ENCODE measurements at regions not wholly inside any gene's neighbourhood (a gene's known extent, or its start where the extent isn't known, plus 50 kb on each side); places are given as distances from the start of the nearest gene placed in this dataset.

DNA sequence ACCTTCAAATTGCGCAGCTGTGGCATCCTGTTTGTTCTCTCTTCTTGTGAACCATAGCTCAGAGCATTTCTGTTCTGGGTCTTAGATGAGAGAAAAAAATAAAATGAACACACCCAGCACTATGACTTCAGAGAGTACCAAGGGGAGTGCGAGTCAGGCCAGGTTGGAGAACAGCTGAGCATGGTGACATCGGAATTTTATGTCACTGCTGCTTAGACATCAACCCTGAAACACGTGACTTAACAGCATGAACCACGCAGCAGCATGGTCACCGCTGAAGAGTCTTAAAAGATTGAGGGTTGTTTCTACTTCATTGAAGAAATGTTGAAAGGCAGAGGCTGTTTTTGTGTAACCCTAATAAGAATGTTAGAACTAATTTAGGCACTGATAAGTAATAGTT, 288.8 kb upstream of the SOX11 start:
- DNase-seq (ENCODE audit: low spot score) = no peak

DNA sequence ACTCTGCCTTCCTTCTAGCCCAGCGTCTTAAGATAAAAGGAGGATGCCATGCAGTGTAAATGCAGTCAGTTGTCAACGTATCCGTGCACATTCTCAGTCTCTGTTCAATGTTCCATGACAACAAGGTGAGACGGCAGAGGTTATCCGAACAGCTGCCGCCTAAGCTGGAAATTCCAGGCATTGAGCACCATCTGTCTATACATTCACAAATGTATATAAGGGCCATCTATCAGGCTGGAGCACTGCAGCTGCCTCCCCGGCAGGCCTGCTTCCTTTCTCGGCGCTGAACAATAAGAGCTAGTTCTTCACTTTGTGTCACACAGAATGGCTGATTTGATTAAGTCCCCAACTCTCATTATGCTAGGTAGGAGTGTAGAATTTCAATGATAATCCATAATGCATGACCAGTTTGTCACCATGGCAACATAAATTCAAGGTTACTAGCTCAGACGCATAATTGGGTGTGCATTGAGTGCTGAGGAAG, 282.2 kb upstream of the SOX11 start:
- DNase-seq (ENCODE audit: low spot score) = no peak

DNA sequence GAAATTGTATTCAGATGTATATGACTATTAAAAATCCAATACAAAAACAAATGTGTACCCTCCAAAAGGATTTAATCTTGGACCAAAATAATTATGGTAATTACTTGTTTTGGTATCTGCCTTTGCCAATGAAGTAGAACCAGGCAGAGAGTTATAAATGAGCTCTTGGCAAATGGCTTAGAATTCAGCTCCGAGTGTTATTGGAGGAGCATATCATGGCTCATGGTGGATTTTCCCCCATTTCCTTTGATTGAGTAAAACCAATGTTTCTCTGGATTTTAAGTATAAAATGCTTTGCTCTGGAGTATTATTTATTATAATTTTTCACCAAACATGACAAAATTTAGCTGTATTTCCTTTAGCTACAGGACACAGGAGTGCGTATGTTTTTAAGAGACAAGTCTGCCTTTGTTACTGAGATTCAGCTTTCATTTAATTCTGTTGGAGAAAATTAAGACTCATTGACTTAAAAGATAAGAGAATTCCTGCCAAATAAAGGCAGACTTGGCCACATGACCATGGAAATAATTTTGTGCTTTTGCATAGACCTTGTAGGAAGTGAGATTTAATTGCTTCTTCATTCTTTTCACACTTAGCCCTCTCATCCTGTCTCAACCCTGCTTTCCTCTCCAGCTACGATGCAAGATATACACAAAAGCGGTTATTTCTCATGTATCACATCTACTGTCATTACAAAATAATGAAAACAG, 281.0 kb upstream of the SOX11 start:
- DNase-seq (ENCODE audit: low spot score) = no peak

DNA sequence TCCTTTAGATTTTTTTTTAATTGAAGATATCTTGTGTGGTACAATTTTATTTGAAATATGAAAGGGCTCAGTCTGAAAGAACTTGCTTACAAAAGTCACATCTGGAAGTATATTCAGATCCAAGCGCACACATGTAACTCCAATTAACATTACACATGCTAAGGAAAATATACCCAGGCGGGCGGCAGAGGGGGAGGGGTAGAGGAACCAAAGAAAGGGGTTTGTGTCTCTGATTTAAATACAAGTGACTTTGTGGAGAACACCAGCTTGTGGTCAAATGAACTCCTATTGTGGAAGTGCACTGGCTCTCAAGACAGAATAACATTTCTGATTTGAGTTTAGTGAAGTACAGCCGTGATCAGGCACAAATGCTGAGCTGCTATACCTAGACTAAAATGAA, 280.2 kb upstream of the SOX11 start:
- no peak for DNase-seq (ENCODE audit: low spot score)

DNA sequence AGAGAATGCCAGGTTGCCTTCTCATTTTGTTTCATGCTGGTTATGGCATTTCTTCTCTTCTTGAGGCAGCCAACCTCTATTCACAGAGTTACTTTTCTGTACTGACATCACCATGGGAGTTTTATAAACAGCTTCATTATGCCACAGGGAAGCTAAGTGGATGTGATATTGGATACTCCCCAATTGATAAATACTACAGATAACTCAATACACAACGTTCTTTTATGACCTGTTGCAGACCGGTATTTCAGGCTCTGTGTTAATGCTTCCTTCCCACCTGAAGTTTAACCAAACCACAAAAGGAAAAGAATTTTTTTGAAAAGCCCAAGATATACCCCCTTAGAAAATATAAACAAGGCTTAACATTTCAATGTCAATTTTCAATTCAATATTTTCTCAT, 258.3 kb upstream of the SOX11 start:
- no peak for DNase-seq (ENCODE audit: low spot score)

DNA sequence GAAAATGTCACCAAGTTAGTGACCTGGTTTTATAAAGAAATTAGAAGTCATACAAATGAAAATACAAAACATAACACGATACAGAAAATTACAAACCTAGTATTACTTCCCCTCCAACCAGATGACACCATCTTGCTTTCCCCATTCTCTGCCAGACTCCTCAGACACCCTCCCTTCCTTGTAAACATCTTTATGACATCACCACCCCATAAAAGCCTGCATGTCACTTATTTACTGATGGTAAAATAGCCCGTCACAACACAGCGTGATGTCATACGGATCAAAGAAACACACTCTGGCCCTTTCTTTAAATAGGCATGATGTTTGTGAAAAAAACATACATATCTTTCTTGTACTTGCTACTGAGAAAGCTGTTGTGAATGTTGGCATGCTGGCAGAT, 254.8 kb upstream of the SOX11 start:
- no peak for DNase-seq (ENCODE audit: low spot score)

DNA sequence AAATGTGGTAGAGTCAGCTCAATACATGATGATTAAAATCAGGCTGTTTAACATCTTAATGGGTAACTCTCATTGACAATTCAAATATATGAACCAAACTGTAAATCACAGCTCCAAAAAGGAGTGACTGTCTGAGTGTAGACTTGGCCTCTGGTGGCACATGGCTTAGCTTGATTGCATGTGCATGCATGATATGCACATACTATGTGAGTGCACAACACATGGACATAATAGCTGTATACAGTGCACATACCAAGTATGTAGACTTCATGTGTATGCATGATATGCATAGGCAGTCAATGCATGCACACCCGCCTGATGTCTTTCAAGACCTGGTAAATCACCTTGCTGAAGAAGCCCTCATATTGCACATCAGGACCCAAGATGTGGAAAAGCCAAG, 252.0 kb upstream of the SOX11 start:
- DNase-seq (ENCODE audit: low spot score) = no peak

DNA sequence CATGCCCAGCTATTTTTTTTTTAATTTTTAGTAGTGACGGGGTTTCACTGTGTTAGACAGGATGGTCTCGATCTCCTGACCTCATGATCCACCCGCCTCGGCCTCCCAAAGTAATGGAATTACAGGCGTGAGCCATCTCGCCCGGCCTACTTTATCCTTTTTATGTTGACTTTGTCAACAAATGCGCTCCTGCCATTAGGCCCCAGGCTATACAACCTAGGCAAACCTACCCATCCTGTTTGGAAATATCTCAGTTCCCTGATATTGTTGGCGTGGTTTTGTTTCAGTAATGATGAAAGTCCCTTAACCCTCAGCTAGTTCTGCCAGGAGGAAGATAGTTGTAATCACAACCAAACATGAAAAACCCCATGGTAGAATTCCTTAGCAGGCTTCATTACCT, 249.4 kb upstream of the SOX11 start:
- no peak for DNase-seq (ENCODE audit: low spot score)

DNA sequence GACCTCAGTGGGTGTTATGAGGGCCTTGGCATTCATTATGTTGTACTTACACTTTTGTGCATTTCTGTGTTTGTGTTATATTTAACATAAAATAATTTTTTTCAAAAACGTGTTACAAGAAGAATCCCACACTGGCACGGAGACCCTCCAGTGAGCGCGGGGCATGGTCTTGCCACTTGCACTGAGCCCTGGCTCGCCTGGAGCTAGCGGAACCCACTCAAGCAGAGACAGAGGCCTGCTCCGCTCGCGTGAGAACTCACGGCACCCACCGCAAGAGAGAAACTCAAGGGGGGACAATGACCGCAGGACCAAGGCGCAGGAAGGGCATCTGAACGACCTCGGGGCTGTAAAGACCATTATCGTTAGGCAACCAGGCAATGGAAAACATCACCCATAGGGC, 248.0 kb upstream of the SOX11 start:
- DNase-seq (ENCODE audit: low spot score) = no peak

DNA sequence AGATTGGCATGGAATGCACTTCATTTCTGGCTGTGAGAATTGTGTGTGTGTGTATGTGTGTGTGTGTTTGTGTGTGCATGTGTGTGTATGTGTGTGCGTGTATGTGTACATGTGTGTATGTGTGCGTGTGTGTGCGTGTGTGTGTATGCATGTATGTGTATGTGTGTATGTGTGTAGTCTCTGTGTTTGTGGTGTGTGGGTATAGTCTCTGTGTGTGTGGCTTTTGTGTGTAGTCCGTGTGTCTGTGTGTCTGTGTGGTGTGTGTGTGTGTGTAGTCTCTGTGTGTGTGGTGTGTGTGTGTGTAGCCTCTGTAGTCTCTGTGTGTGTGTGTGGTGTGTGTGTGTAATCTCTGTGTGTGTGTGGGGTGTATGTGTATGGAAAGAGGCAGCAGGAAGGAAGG, 247.3 kb upstream of the SOX11 start:
- DNase-seq (ENCODE audit: low spot score) = no peak

DNA sequence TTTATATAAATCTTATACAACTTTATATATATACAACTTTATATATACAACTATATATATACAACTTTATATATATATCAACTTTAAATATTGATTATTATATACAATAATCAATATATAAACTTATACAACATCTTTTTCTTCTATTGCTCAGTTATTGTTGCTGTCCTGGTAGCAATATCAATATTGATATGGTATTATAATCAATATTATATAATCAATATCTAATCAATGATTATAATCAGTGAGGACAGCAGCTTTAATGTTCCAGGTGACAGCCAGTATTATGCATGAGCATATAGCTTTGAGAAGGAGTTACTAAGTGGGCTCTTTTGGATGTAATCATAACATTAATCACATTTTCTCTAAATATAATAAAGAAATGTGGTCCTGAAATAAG, 242.3 kb upstream of the SOX11 start:
- no peak for DNase-seq (ENCODE audit: low spot score)

DNA sequence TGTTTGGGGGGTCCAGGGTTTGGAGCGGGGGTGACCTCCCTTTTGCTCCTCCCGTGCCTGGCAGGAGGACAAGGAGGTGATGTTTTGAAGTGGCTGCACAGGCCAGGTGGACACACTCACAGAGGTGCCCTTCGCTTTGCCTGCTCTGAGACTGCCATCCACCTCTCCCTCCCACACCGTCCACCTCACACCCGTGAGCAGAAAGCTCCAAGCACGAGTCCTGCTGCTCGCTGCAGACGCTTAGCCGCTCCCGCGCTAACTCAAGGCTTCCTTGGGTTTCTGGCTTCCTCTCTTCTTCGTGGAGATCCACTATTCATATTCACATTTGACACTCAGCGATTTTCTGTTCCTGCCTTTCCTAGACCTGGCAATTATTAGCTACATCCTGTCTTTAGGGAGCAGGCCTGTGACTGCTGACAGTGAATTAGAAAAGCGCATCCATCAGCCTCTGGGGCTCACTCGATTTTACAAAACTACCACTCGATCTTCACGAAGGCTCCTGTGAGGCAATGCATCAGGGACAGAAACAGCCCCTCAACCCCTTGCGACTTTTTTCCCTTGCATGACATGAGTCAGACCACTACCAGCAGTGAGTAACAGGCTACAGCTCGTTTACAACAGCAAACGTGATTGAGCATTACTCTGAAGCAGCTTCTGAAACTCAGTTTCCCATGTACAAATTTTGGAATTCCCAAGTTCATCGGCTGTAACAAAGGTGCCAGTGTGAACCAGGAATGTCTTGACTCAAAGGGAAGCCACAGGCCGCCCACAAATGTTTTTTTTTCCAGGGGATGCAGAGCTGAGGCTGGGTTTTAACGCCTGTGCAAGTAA, 238.7 kb upstream of the SOX11 start:
- DNase-seq (ENCODE audit: low spot score) = no peak

DNA sequence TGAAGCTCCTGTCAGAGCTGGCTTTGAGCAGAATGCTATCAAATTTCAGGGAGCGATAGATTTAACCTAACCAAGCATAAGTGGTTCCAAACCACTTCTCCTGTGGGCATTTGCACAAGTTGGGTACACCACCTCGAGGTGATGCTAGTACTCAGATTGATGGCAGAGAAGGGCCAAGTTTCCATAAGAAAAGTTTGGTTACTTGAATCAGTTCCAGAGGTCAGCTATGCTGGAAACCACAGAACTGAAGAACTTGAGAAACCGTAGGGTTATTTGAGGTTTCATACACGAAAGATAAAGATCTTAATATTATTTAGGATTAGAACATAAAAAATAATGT, 238.2 kb upstream of the SOX11 start:
- DNase-seq (ENCODE audit: low spot score) = no peak

DNA sequence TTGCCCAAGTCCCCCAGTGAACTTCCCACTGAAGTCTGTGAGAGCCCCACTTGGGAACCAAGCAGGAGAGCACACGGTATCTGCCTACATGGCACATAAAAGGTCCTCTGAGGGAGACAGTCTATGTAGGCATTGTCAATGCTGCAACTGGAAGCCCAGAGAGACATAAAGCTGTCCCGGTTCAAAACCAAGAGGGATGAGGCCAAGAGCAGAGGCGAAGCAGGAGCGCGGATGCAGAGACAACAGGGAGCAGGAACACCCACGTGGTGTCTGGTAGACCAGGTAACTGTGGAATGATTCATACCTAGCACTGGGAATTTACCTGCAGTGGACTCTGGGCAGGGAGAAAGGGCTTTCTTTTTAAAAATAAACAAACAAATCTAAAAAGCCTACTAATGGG, 233.1 kb upstream of the SOX11 start:
- no peak for DNase-seq (ENCODE audit: low spot score)

DNA sequence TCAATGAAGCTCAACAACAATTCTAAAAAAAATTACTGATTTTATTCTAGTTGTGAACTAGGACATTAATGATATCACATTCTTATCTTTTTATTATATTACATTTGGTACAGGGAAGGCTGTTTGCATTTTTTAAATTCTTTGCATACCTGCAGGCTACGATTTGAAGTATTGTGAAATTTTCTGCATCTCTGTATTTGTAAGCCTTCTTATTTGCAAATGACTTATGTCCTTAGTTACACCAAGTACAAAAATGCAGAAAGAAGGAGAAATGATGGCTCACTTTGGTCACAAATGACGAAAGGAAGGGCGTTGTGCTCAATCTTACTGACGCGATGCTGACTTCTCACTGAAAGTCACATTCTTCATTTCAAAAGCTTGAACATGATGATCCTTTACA, 227.5 kb upstream of the SOX11 start:
- DNase-seq (ENCODE audit: low spot score) = no peak

DNA sequence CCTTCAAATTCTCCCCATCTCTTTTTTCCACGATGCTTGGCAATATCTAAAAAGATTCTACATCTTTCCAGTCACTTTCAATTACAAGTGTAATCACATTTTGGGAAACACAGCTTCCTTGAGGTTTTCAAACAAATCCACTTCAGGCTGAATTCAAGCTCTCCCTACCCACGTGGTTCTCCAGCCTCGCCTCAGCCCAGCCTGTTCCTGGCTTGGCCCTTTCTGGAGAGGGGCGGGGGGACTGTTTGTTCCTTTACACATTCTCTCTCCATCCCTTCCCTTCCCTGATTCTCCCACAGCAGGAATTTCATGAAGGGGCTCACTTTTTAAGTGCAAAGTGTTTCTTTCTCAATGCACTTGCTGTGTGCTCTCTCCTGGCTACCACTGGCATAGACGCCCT, 226.3 kb upstream of the SOX11 start:
- no peak for DNase-seq (ENCODE audit: low spot score)

DNA sequence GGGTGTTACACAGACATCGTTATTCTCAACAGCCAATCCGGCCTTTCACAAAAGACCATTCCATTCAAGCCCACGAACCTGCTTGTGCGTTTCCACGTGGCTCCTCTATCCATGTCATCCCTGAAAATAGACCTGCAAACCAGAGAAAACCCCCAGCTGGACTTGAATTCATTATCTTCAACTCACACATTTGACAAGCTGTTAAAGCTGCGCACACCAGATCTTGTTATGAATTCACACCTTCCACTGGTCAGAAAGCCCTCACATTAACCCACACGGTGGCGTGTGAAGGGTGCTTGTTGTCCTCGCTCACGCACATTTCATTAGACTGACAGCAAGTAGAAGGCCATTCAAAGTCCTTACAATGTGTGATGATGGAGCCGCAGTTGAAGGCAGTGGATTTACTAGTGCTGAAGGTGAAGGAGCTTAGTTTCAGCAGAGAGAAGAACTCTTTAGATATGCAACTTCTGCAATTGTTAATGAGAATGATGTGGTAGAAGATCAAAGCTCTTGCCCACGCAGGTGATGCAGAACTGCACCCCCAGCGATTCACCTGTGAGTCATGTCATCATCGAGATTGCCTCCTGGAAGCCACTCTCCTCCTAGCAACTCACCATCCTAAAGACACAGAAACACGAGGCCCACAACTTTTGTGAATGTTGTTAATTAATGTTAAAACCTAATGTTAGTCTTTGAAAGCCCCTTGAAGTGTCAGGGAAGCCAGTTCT, 224.8 kb upstream of the SOX11 start:
- no peak for DNase-seq (ENCODE audit: low spot score)

DNA sequence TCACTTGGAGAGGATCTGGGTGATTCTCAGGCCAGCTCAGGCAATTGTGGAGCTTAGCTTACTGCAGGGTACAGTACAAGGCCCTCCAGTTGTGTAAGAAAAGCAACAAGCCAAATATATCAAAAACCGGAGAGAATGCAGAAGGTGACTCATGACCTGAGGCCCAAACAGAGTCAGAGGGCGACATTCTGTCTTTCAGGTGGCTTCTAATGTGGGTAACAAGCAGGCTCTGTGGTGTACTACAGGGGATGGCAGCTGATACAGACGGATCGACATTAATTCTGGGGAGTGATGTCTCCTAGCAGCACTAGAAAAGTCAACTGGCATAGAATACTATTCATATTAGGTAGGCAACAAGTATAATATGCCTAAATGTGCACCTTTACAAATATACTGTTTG, 219.5 kb upstream of the SOX11 start:
- DNase-seq (ENCODE audit: low spot score) = no peak

DNA sequence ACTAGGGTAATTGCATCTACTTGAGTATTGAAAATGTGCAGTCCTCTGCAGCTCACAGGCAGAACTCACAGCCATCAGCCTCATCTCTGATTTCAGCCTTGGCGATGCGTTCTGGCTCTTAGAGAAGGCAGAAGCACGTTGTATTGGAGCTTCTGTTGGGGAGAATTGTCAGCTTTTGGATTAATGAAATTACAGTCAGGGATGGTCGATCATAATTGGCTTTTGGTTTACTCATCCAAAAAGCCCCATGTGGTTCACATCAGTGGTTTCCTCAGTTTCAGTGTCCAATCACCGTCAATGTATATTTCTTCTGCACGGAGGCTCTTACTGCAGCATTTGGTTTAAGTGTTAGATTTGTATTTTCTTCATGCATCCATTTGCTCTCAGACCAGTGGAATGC, 218.5 kb upstream of the SOX11 start:
- no peak for DNase-seq (ENCODE audit: low spot score)

DNA sequence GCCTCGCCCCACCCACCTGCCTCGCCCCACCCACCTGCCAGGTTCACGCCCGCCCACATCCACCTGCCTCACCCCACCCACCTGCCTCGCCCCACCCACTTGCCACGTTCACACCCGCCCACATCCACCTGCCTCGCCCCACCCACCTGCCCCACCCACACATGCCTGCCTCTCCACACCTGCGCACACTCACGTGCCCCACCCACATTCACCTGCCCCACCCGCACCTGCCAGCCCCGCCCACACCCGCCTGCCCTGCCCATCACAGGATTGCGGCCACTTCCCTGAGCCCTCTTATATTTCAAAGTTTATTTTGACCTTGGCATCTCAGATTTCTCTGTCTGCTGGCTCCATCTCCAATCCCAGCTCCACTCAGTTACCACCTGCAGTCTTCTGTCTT, 217.5 kb upstream of the SOX11 start:
- no peak for DNase-seq (ENCODE audit: low spot score)

DNA sequence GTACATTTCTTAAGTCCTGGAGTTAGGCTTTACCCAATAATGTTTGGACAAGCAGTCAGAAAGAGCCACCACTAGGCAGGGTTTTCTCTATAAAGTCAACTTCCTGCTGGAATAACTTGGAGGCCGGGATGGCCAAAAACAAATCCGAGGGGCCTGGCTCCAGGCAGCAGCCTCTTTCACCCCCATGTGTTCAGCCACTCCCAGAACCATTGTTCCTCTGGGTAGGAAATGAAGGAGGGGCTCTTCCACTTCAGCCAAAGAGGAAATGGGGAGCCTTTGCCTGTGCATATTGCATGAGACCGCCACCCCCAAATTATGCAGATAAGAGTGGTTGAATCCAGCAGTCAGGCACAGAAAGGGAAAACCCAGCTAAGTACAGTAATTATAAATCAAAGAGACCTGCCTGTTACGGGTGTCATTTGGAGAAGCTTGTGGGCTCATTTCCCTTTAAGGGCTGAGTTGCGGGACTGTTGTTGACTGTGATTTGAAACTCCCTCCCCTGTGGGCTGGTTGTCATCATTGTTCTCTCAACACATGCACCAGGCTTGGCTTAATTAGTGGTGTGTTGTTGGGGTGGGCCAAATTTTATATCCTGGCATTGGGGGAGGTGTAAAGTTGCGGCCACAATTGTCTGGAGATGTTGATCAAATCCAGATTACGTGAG, 212.8 kb upstream of the SOX11 start:
- DNase-seq (ENCODE audit: low spot score) = no peak

DNA sequence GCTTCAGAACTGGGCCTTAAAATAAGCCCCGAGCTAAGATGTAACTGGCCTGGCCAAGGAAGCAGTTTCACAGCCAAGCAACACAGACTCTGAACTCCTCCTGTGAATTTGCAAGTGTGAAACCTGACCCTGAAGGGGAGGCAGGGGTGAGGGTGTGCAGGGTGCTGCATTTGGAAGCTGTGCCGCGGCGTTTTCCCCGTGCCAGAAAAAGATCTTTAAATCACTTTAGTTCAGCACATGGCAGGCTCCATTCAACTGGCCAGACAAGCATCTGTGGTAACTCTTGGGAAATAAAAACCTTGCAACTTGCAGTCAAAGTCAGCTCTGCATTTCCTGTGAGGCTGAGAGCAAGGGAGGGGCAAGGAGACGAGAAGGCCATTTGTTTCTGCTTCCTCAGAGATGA, 209.3 kb upstream of the SOX11 start:
- no peak for DNase-seq (ENCODE audit: low spot score)

DNA sequence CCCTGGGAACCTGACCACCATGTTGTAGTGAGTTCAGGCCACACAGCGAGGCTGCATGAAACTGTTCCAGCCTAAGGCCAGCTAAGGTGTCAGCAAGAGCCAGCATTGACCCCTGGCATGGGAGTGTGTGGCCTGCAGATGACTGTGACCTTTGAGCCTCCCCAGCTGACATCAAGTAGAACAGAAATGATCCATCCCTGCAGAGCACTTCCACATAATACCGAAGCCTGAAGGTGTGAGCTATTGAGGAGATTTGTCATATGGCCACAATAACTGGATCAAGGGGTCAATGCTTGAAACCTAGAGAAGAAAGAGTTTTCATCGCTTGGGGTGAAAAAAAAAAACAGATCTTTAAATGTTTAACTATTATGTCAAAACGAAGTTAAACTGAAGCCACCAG, 207.3 kb upstream of the SOX11 start:
- no peak for DNase-seq (ENCODE audit: low spot score)
